SK-N-SH (cell line): ENCODE measurements at regions not wholly inside any gene's neighbourhood (a gene's known extent, or its start where the extent isn't known, plus 50 kb on each side); places are given as distances from the start of the nearest gene placed in this dataset.

Experiments used
- CTCF ChIA-PET: fragments of 300-600, 350-600 bp; formaldehyde crosslinking; extraction: SDS; loops from one replicate; lab custom pipeline; 2021; lab: Yijun Ruan, JAX
- POLR2A ChIA-PET: fragments of 350-600 bp; sonication (Branson Sonifier 250); formaldehyde crosslinking; extraction: SDS; loops from one replicate; lab custom pipeline; 2020; ENCODE audit warnings: antibody characterized with exemption, inconsistent platforms; lab: Yijun Ruan, JAX
- DNase-seq: peaks from one replicate; pipeline ENCODE4 v3.0.0; 2012
- H2AFZ ChIP-seq: fragments of 200-600 bp; sonication (generic); 2 replicates; pipeline ENCODE4 v1.8.1; 2016; ENCODE audit warnings: antibody characterized with exemption, mild to moderate bottlenecking, low read depth
- H3F3A ChIP-seq: fragments of 200-600 bp; sonication (generic); replicated peaks from 2 replicates; pipeline ENCODE3; 2016; ENCODE audit warnings: antibody characterized with exemption, mild to moderate bottlenecking; ENCODE audit not compliant: insufficient read depth
- H3K27ac ChIP-seq, 2 experiments: fragments of 200-500 bp in 1 of 2; fragments of 200-600 bp in 1 of 2; sonication (Bioruptor generic) in 1 of 2; sonication (generic), shearing (Covaris generic) in 1 of 2; 2 replicates each; pipeline versions ENCODE4 v1.5.1 to v1.6.1; 2014 to 2016; ENCODE audit warnings: low read depth in 2 of 2, inconsistent platforms in 1 of 2, low read length in 1 of 2, mild to moderate bottlenecking in 1 of 2, mixed read lengths in 1 of 2
- H3K27me3 ChIP-seq: fragments of 200-600 bp; sonication (generic), shearing (Covaris generic); 2 replicates; pipeline ENCODE4 v1.6.1; 2016; ENCODE audit warnings: mixed run types; ENCODE audit not compliant: insufficient read depth
- H3K36me3 ChIP-seq, 2 experiments: fragments of 200-500 bp in 1 of 2; fragments of 200-600 bp in 1 of 2; sonication (Bioruptor generic) in 1 of 2; sonication (generic) in 1 of 2; replicated peaks in 1 of 2; 2 replicates each; pipeline versions ENCODE3 to v1.5.1; 2014 to 2016; ENCODE audit warnings: low read length in 1 of 2, mild to moderate bottlenecking in 1 of 2; ENCODE audit not compliant: insufficient read depth in 2 of 2, control insufficient read depth in 1 of 2
- H3K4me1 ChIP-seq, 2 experiments: fragments of 200-500 bp in 1 of 2; fragments of 200-600 bp in 1 of 2; sonication (Bioruptor generic) in 1 of 2; sonication (generic), shearing (Covaris generic) in 1 of 2; 2 replicates each; pipeline versions ENCODE4 v1.5.1 to v1.6.1; 2014 to 2016; ENCODE audit warnings: low read depth in 1 of 2, low read length in 1 of 2, mixed run types in 1 of 2; ENCODE audit not compliant: insufficient read depth in 2 of 2, control insufficient read depth in 1 of 2
- H3K4me2 ChIP-seq: fragments of 200-600 bp; sonication (generic), shearing (Covaris generic); 2 replicates; pipeline ENCODE4 v1.6.1; 2017; ENCODE audit warnings: mixed run types
- H3K4me3 ChIP-seq, 2 experiments: fragments of 200-500 bp in 1 of 2; fragments of 200-600 bp in 1 of 2; sonication (Bioruptor generic) in 1 of 2; sonication (generic), shearing (Covaris generic) in 1 of 2; 2 replicates each; pipeline versions ENCODE4 v1.5.1 to v1.8.1; 2014 to 2016; ENCODE audit warnings: low read depth in 2 of 2, inconsistent platforms in 1 of 2, low read length in 1 of 2, mild to moderate bottlenecking in 1 of 2, mixed read lengths in 1 of 2, moderate library complexity in 1 of 2
- H3K79me2 ChIP-seq: fragments of 200-600 bp; sonication (generic); 2 replicates; pipeline ENCODE4 v1.8.1; 2017; ENCODE audit warnings: mild to moderate bottlenecking; ENCODE audit not compliant: insufficient read depth
- H3K9ac ChIP-seq: fragments of 200-600 bp; sonication (generic); 2 replicates; pipeline ENCODE4 v1.6.1; 2017; ENCODE audit warnings: mixed run types
- H3K9me2 ChIP-seq: fragments of 200-600 bp; sonication (generic); 2 replicates; pipeline ENCODE4 v1.6.1; 2017; ENCODE audit warnings: mixed run types
- H3K9me3 ChIP-seq: fragments of 200-600 bp; sonication (generic); 2 replicates; pipeline ENCODE4 v1.6.1; 2017; ENCODE audit warnings: mixed run types, mild to moderate bottlenecking, moderate library complexity
- H4K20me1 ChIP-seq: fragments of 200-600 bp; sonication (generic); 2 replicates; pipeline ENCODE4 v1.6.1; 2017; ENCODE audit warnings: mild to moderate bottlenecking, mixed run types; ENCODE audit not compliant: insufficient read depth
- EZH2phosphoT487 ChIP-seq: fragments of 200-600 bp; sonication (generic); IDR thresholded peaks from 2 replicates; pipeline ENCODE4 v1.6.1; 2017; ENCODE audit warnings: low read depth, mixed run types, mild to moderate bottlenecking, antibody characterized with exemption, moderate library complexity, borderline replicate concordance
- FOSL2 ChIP-seq: IDR thresholded peaks from 2 replicates; pipeline ENCODE4 v1.4.0; 2012; ENCODE audit warnings: low read depth, mild to moderate bottlenecking, moderate library complexity, borderline replicate concordance
- REST ChIP-seq: IDR thresholded peaks from 2 replicates; pipeline ENCODE4 v1.6.1; 2012; ENCODE audit warnings: mild to moderate bottlenecking, low read depth, low read length, moderate library complexity
- SIN3A ChIP-seq: IDR thresholded peaks from 2 replicates; pipeline ENCODE4 v1.6.1; 2012; ENCODE audit warnings: low read depth, mild to moderate bottlenecking, low read length, moderate library complexity, borderline replicate concordance
- SMC3 ChIP-seq: IDR thresholded peaks from 2 replicates; pipeline ENCODE4 v1.6.1; 2012; ENCODE audit warnings: low read depth, low read length, improper control_type of control experiment
- USF1 ChIP-seq: IDR thresholded peaks from 2 replicates; pipeline ENCODE4 v1.4.0; 2012; ENCODE audit warnings: low read depth, borderline replicate concordance
- USF2 ChIP-seq: fragments of 150-350 bp; IDR thresholded peaks from 2 replicates; pipeline ENCODE4 v1.6.1; 2017; ENCODE audit warnings: antibody characterized with exemption, low read length, low read depth, borderline replicate concordance
- WGBS: methylation state at CpG from one replicate; pipeline ENCODE4 v1.1.6; 2017; ENCODE audit warnings: low lambda C conversion rate; 5-methylcytosine and 5-hydroxymethylcytosine counted together

- POLR2A ChIA-PET, result no interaction called here
Observed at GRCh38 chr20:50325215-50325614, 134.6 kb downstream of the CEBPB start.

More at GRCh38 chr20:50325215-50325614, 134.6 kb downstream of the CEBPB start:
- H3F3A ChIP-seq, result no peaks in the 10 kb centered on the region
- H3K9ac ChIP-seq, result no peak overlapping the region
- H3K4me1 ChIP-seq, result peaks cover 16% of the 10 kb centered on the region in 2 experiments; a peak in 3 of 4 replicates
- TF ChIP-seq EZH2phosphoT487 (no peak), REST (no peak), USF2 (no peak), USF1 (no peak), SMC3 (no peak), SIN3A (no peak), FOSL2 (no peak)
- H3K36me3 ChIP-seq, result no peaks in the 10 kb centered on the region
- no peaks in the 10 kb centered on the region for H3K27me3 ChIP-seq
- no peak overlapping the region for H3K4me2 ChIP-seq
- no peak overlapping the region for H2AFZ ChIP-seq
- no peak overlapping the region for H3K27ac ChIP-seq
- no peaks in the 10 kb centered on the region for H4K20me1 ChIP-seq
- DNase-seq, result no peak
- no peaks in the 10 kb centered on the region for H3K9me3 ChIP-seq
- no peaks in the 10 kb centered on the region for H3K9me2 ChIP-seq
- H3K4me3 ChIP-seq, result no peak overlapping the region
- CTCF ChIA-PET, result no interaction called here
- H3K79me2 ChIP-seq, result no peaks in the 10 kb centered on the region
- WGBS, result 50% methylated on average over 2 of the region's 4 CpGs
